H1 (cell line): ENCODE measurements at regions not wholly inside any gene's neighbourhood (a gene's known extent, or its start where the extent isn't known, plus 50 kb on each side); places are given as distances from the start of the nearest gene placed in this dataset.

Experiments
- CTCF ChIA-PET: fragments of 300-600 bp; sonication (Branson Sonifier 250); formaldehyde crosslinking; loops from one replicate; lab custom pipeline; 2021; ENCODE audit not compliant: partially characterized antibody; lab: Charles Lee
- POLR2A ChIA-PET: fragments of 300-600 bp; sonication (Branson Sonifier 250); formaldehyde crosslinking; loops from one replicate; lab custom pipeline; 2021; ENCODE audit warnings: inconsistent platforms; ENCODE audit not compliant: partially characterized antibody; lab: Charles Lee
- DNase-seq, 2 experiments: peaks; one replicate each; pipeline versions ENCODE4 v3.0.0 to v3.0.0-alpha.2; 2010 to 2022; ENCODE audit warnings: low spot score in 2 of 2, low read depth in 1 of 2, mixed read lengths in 1 of 2
- FAIRE-seq: peaks from 2 replicates; lab custom pipeline; 2011; peaks lifted over from hg19 to GRCh38; lab: Jason Lieb, UNC
- H2AFZ ChIP-seq: 2 replicates; pipeline ENCODE4 v1.8.1; 2012; ENCODE audit warnings: low read length, inconsistent platforms
- H2AK5ac ChIP-seq: 2 replicates; pipeline ENCODE4 v1.6.1; 2013; ENCODE audit warnings: low read depth, low read length
- H2BK120ac ChIP-seq: replicated peaks from 2 replicates; pipeline ENCODE3; 2013; ENCODE audit warnings: low read depth, low read length, inconsistent platforms
- H2BK12ac ChIP-seq: 2 replicates; pipeline ENCODE4 v1.6.1; 2013; ENCODE audit warnings: low read depth, low read length
- H2BK15ac ChIP-seq: 2 replicates; pipeline ENCODE4 v1.6.1; 2013; ENCODE audit warnings: low read length
- H2BK20ac ChIP-seq: 2 replicates; pipeline ENCODE4 v1.6.1; 2013; ENCODE audit warnings: low read length
- H2BK5ac ChIP-seq: 2 replicates; pipeline ENCODE4 v1.6.1; 2013; ENCODE audit warnings: low read depth, low read length
- H3K14ac ChIP-seq: 2 replicates; pipeline ENCODE4 v1.6.1; 2013; ENCODE audit warnings: inconsistent platforms; ENCODE audit not compliant: insufficient read length
- H3K18ac ChIP-seq: 2 replicates; pipeline ENCODE4 v1.6.1; 2013; ENCODE audit warnings: low read length; ENCODE audit errors: extremely low read depth
- H3K23ac ChIP-seq: 2 replicates; pipeline ENCODE4 v1.6.1; 2013; ENCODE audit warnings: inconsistent platforms; ENCODE audit not compliant: insufficient read length
- H3K23me2 ChIP-seq: 2 replicates; pipeline ENCODE4 v1.6.1; 2013; ENCODE audit warnings: low read depth, low read length
- H3K27ac ChIP-seq: 2 replicates; pipeline ENCODE4 v1.6.1; 2011; ENCODE audit warnings: low read depth, low read length, inconsistent platforms
- H3K27me3 ChIP-seq, 4 experiments: replicated peaks in 1 of 4; 1 replicate in 1 of 4; 2 replicates in 3 of 4; pipeline versions ENCODE4 v1.6.1 to v1.8.1; 2011 to 2013; ENCODE audit warnings: low read length in 3 of 4, mild to moderate bottlenecking in 3 of 4, inconsistent platforms in 2 of 4, mixed read lengths in 2 of 4, moderate library complexity in 1 of 4; ENCODE audit not compliant: control insufficient read depth in 3 of 4, insufficient read depth in 3 of 4; ENCODE audit errors: extremely low read depth in 1 of 4
- H3K36me3 ChIP-seq, 4 experiments: 2 replicates each; pipeline versions ENCODE4 v1.6.1 to v1.8.1; 2011 to 2013; ENCODE audit warnings: mild to moderate bottlenecking in 4 of 4, low read length in 3 of 4, moderate library complexity in 2 of 4, control low read depth in 1 of 4, inconsistent platforms in 1 of 4; ENCODE audit not compliant: insufficient read depth in 4 of 4, control insufficient read depth in 2 of 4
- H3K4ac ChIP-seq: replicated peaks from 2 replicates; pipeline ENCODE3; 2013; ENCODE audit warnings: low read length, low read depth, mixed read lengths, inconsistent platforms; ENCODE audit not compliant: insufficient read length
- H3K4me1 ChIP-seq, 4 experiments: replicated peaks in 1 of 4; 1 replicate in 1 of 4; 2 replicates in 3 of 4; pipeline versions ENCODE4 v1.6.1 to v1.8.1; 2011 to 2013; ENCODE audit warnings: low read length in 3 of 4, inconsistent platforms in 2 of 4, mixed read lengths in 1 of 4; ENCODE audit not compliant: insufficient read depth in 4 of 4, control insufficient read depth in 3 of 4
- H3K4me2 ChIP-seq, 2 experiments: 2 replicates each; pipeline versions ENCODE4 v1.6.1 to v1.8.1; 2011 to 2013; ENCODE audit warnings: low read depth in 2 of 2, low read length in 2 of 2, control low read depth in 1 of 2, inconsistent platforms in 1 of 2, mild to moderate bottlenecking in 1 of 2; ENCODE audit not compliant: insufficient read depth in 1 of 2
- H3K4me3 ChIP-seq, 4 experiments: fragments of 200-600, 300-600 bp in 1 of 4; sonication (generic), shearing (Covaris generic), sonication (Bioruptor Twin) in 1 of 4; 2 replicates each; pipeline versions ENCODE4 v1.5.1 to v1.8.1; 2011 to 2016; ENCODE audit warnings: low read length in 4 of 4, low read depth in 3 of 4, control low read depth in 2 of 4, inconsistent platforms in 2 of 4, mild to moderate bottlenecking in 2 of 4, mixed read lengths in 1 of 4, moderate library complexity in 1 of 4; ENCODE audit not compliant: insufficient read depth in 2 of 4; ENCODE audit errors: extremely low read depth in 1 of 4
- H3K56ac ChIP-seq: replicated peaks from 2 replicates; pipeline ENCODE3; 2013; ENCODE audit warnings: low read depth, mild to moderate bottlenecking, mixed read lengths, low read length, inconsistent platforms; ENCODE audit not compliant: insufficient read length
- H3K79me1 ChIP-seq: 2 replicates; pipeline ENCODE4 v1.6.1; 2013; ENCODE audit warnings: low read depth, low read length, control low read depth
- H3K79me2 ChIP-seq, 2 experiments: 2 replicates each; pipeline versions ENCODE4 v1.6.1 to v1.8.1; 2012 to 2013; ENCODE audit warnings: low read length in 2 of 2, mild to moderate bottlenecking in 2 of 2, inconsistent platforms in 1 of 2; ENCODE audit not compliant: insufficient read depth in 2 of 2, control insufficient read depth in 1 of 2
- H3K9ac ChIP-seq, 4 experiments: replicated peaks in 1 of 4; 1 replicate in 1 of 4; 2 replicates in 3 of 4; pipeline versions ENCODE4 v1.6.1 to v1.8.1; 2011 to 2013; ENCODE audit warnings: low read depth in 3 of 4, low read length in 3 of 4, control low read depth in 2 of 4, mild to moderate bottlenecking in 2 of 4, moderate library complexity in 2 of 4, inconsistent platforms in 1 of 4; ENCODE audit errors: extremely low read depth in 1 of 4
- H3K9me3 ChIP-seq, 2 experiments: 2 replicates each; pipeline versions ENCODE4 v1.6.1 to v1.8.1; 2012 to 2013; ENCODE audit warnings: mild to moderate bottlenecking in 2 of 2, moderate library complexity in 2 of 2, control low read depth in 1 of 2, inconsistent platforms in 1 of 2, low read depth in 1 of 2, low read length in 1 of 2, mixed read lengths in 1 of 2; ENCODE audit not compliant: insufficient read depth in 2 of 2
- H4K20me1 ChIP-seq, 2 experiments: replicated peaks in 1 of 2; 2 replicates each; pipeline versions ENCODE3 to v1.8.1; 2011 to 2013; ENCODE audit warnings: inconsistent platforms in 2 of 2, low read length in 2 of 2, mild to moderate bottlenecking in 1 of 2; ENCODE audit not compliant: insufficient read depth in 2 of 2, control insufficient read depth in 1 of 2
- H4K5ac ChIP-seq: 2 replicates; pipeline ENCODE4 v1.6.1; 2013; ENCODE audit warnings: low read length, low read depth, mixed read lengths, inconsistent platforms; ENCODE audit not compliant: insufficient read length
- H4K8ac ChIP-seq: 2 replicates; pipeline ENCODE4 v1.8.0; 2013; ENCODE audit warnings: mild to moderate bottlenecking, moderate library complexity, low read length, inconsistent platforms; ENCODE audit not compliant: insufficient read depth; ENCODE audit errors: extremely low read depth
- H4K91ac ChIP-seq: replicated peaks from 2 replicates; pipeline ENCODE3; 2013; ENCODE audit warnings: low read length, mixed read lengths, inconsistent platforms; ENCODE audit not compliant: insufficient read length
- ASH2L ChIP-seq: fragments of 200-600, 300-600 bp; sonication (generic); IDR thresholded peaks from one replicate; pipeline ENCODE4 v1.7.1; 2017; ENCODE audit warnings: low read length
- BACH1 ChIP-seq: IDR thresholded peaks from 2 replicates; pipeline ENCODE4 v1.6.1; 2012; ENCODE audit warnings: low read length, improper control_type of control experiment
- BRCA1 ChIP-seq: IDR thresholded peaks from 2 replicates; pipeline ENCODE4 v1.6.1; 2012; ENCODE audit warnings: low read depth, low read length, improper control_type of control experiment
- CBX8 ChIP-seq: fragments of 300-800, 300-1000 bp; sonication (generic); IDR thresholded peaks from 2 replicates; pipeline ENCODE4 v1.7.1; 2016; ENCODE audit warnings: low read depth, low read length, borderline replicate concordance
- CEBPB ChIP-seq: IDR thresholded peaks from 2 replicates; pipeline ENCODE4 v1.6.1; 2012; ENCODE audit warnings: low read depth, low read length
- CREB1 ChIP-seq: IDR thresholded peaks from 2 replicates; pipeline ENCODE4 v1.6.1; 2012; ENCODE audit warnings: inconsistent platforms
- E2F6 ChIP-seq: IDR thresholded peaks from 2 replicates; pipeline ENCODE4 v1.6.1; 2012; ENCODE audit warnings: inconsistent platforms
- FOSL1 ChIP-seq: IDR thresholded peaks from 2 replicates; pipeline ENCODE4 v1.6.1; 2011; ENCODE audit warnings: mild to moderate bottlenecking, low read depth, low read length, moderate library complexity; ENCODE audit not compliant: insufficient read depth
- NRF1 ChIP-seq: IDR thresholded peaks from 2 replicates; pipeline ENCODE4 v1.6.1; 2011; ENCODE audit warnings: mild to moderate bottlenecking, low read depth, low read length, improper control_type of control experiment
- POLR2A ChIP-seq, 2 experiments: IDR thresholded peaks; 1 replicate in 1 of 2; 2 replicates in 1 of 2; pipeline ENCODE4 v1.6.1; 2011; ENCODE audit warnings: low read depth in 2 of 2, low read length in 2 of 2, mild to moderate bottlenecking in 2 of 2; ENCODE audit errors: control extremely low read depth in 1 of 2
- POU5F1 ChIP-seq: IDR thresholded peaks from 2 replicates; pipeline ENCODE4 v1.6.1; 2011; ENCODE audit warnings: low read depth, mild to moderate bottlenecking, low read length, moderate library complexity
- RBBP5 ChIP-seq: IDR thresholded peaks from 2 replicates; pipeline ENCODE4 v1.7.1; 2012; ENCODE audit warnings: low read depth, mild to moderate bottlenecking, inconsistent platforms, low read length, moderate library complexity, borderline replicate concordance
- SAP30 ChIP-seq: fragments of 300-600 bp; sonication (generic); IDR thresholded peaks from 2 replicates; pipeline ENCODE4 v1.7.1; 2012; ENCODE audit warnings: low read length, moderate library complexity, mild to moderate bottlenecking, inconsistent platforms; ENCODE audit not compliant: insufficient read depth, insufficient replicate concordance
- SUZ12 ChIP-seq: fragments of 200-600 bp; sonication (generic); IDR thresholded peaks from 2 replicates; pipeline ENCODE4 v1.6.1; 2012; ENCODE audit warnings: mild to moderate bottlenecking, inconsistent platforms, low read length, moderate library complexity, mixed read lengths
- WGBS, 2 experiments: shearing (Covaris generic) in 1 of 2; methylation state at CpG; one replicate each; pipeline versions ENCODE4 v1.1.6 to v1.1.7; 2013 to 2015; ENCODE audit warnings: low lambda C conversion rate in 2 of 2, mixed read lengths in 2 of 2, inconsistent platforms in 1 of 2, low coverage in 1 of 2, missing lambda C conversion rate in 1 of 2; ENCODE audit not compliant: insufficient replicate concordance in 2 of 2, insufficient coverage in 1 of 2, insufficient read length in 1 of 2; ENCODE audit errors: extremely low coverage in 1 of 2, missing lambda C conversion rate in 1 of 2; 5-methylcytosine and 5-hydroxymethylcytosine counted together

DNA sequence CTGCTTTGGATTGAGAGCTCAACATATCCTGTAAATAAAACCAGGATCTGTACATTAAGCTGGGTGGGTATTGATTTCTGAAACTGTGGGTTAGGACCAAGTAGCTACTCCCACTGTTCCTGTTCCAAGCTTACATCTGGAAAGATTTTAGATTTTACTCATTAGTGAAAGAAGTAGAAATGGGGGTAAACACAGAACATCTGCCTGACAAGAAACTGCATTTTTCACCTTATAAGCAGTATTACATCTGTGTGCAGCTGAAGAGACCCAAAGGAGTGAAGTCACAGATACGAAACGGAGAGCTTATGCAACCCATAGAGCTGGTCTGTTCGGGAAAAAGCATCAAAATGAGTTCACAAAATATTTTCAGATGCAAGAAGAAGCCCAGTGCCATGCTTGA, 235.2 kb downstream of the SLITRK5 start:
- H3K23me2 ChIP-seq, result no peaks in the 10 kb centered on the region
- no peak overlapping the region for H3K4me3 ChIP-seq
- no peak overlapping the region for H3K9ac ChIP-seq
- H2AK5ac ChIP-seq, result no peak overlapping the region
- CTCF ChIA-PET, result interaction anchor here (0.9 kb wide), 1 partner anchor 96 kb away, joined by 3 read pairs; no protein-coding TSS in a partner anchor
- no peak overlapping the region for H3K27ac ChIP-seq
- no peak overlapping the region for H3K23ac ChIP-seq
- H3K36me3 ChIP-seq, result no peaks in the 10 kb centered on the region
- no peaks in the 10 kb centered on the region for H3K27me3 ChIP-seq
- WGBS, 2 experiments, result 92% methylated on average over 3 of the region's 3 CpGs; no CpG with 5 or more reads in 1 of the 2 experiments
- H3K4ac ChIP-seq, result no peak overlapping the region
- no peak overlapping the region for H2BK12ac ChIP-seq
- H3K79me1 ChIP-seq, result no peaks in the 10 kb centered on the region
- H3K14ac ChIP-seq, result no peak overlapping the region
- no peaks in the 10 kb centered on the region for H3K79me2 ChIP-seq
- no peaks in the 10 kb centered on the region for H4K20me1 ChIP-seq
- no peak overlapping the region for H2BK20ac ChIP-seq
- TF ChIP-seq POU5F1 (no peak), CEBPB (no peak), E2F6 (no peak), BRCA1 (no peak), FOSL1 (no peak), BACH1 (no peak), NRF1 (no peak), CBX8 (no peak), ASH2L (no peak), POLR2A (IDR thresholded peaks at IDR 0.05; ENCODE audit: control extremely low read depth in 1 of 2, low read depth in 2 of 2, low read length in 2 of 2) (no peak), SAP30 (no peak), RBBP5 (no peak), CREB1 (no peak), SUZ12 (no peak)
- no peak overlapping the region for H4K8ac ChIP-seq
- no peak overlapping the region for H3K18ac ChIP-seq
- H3K9me3 ChIP-seq, result no peaks in the 10 kb centered on the region
- no peak for FAIRE-seq
- POLR2A ChIA-PET, result no interaction called here
- H2BK15ac ChIP-seq, result no peak overlapping the region
- no peak overlapping the region for H3K56ac ChIP-seq
- no peak overlapping the region for H2BK120ac ChIP-seq
- no peak overlapping the region for H2BK5ac ChIP-seq
- no peak overlapping the region for H4K5ac ChIP-seq
- H3K4me1 ChIP-seq, result no peaks in the 10 kb centered on the region
- H4K91ac ChIP-seq, result no peak overlapping the region
- peak overlapping the region; percentile 7; the same call in 1 of the 2 replicates for H2AFZ ChIP-seq
- no peak for DNase-seq
- no peak overlapping the region for H3K4me2 ChIP-seq
